Thoracic aorta (tissue), 2 donors: ENCODE measurements at regions not wholly inside any gene's neighbourhood (a gene's known extent, or its start where the extent isn't known, plus 50 kb on each side); places are given as distances from the start of the nearest gene placed in this dataset.

ENCODE experiments used
- ATAC-seq: fragments of 150-250 bp; one replicate; pipeline ENCODE4 v1.8.0; 2017; ENCODE audit warnings: low read depth; ENCODE audit not compliant: insufficient number of reproducible peaks, low FRiP score
- DNase-seq: peaks from one replicate; pipeline ENCODE4 v3.0.0-alpha.2; 2020; ENCODE audit warnings: low spot score
- H3K27ac ChIP-seq, 2 donors: fragments of 200-600 bp; sonication (generic); 1 replicate in 1 of 2; 2 replicates in 1 of 2; pipeline ENCODE4 v1.5.1; 2016; ENCODE audit warnings: mild to moderate bottlenecking in 2 of 2, moderate library complexity in 2 of 2
- H3K27me3 ChIP-seq: fragments of 200-600 bp; sonication (generic); replicated peaks from 2 replicates; pipeline ENCODE4 v1.6.0; 2016; ENCODE audit warnings: mild to moderate bottlenecking; ENCODE audit not compliant: insufficient read depth
- H3K36me3 ChIP-seq: fragments of 200-600 bp; sonication (generic); one replicate; pipeline ENCODE4 v1.5.1; 2016
- H3K4me1 ChIP-seq, 2 donors: fragments of 200-600 bp; sonication (generic); 1 replicate in 1 of 2; 2 replicates in 1 of 2; pipeline versions ENCODE4 v1.5.1 to v1.6.0; 2016; ENCODE audit warnings: low read depth in 2 of 2, mild to moderate bottlenecking in 1 of 2; ENCODE audit not compliant: control insufficient read depth in 1 of 2
- H3K4me3 ChIP-seq: fragments of 200-600 bp; sonication (generic); 2 replicates; pipeline ENCODE4 v1.5.1; 2016; ENCODE audit warnings: mild to moderate bottlenecking
- H3K9me3 ChIP-seq: fragments of 200-600 bp; sonication (generic); 2 replicates; pipeline ENCODE4 v1.5.1; 2016
- CTCF ChIP-seq: fragments of 200-600 bp; sonication (generic); IDR thresholded peaks from one replicate; pipeline ENCODE4 v1.5.1; 2019; ENCODE audit warnings: antibody characterized with exemption

GRCh38 chr21:15119486-15119885, 54.7 kb upstream of the NRIP1 start:
- ATAC-seq = no peak
- TF ChIP-seq CTCF = no peak
- H3K4me1 ChIP-seq = peaks cover 16 to 22% of the 10 kb centered on the region in 2 donors
- no peak overlapping the region for H3K4me3 ChIP-seq
- no peaks in the 10 kb centered on the region for H3K9me3 ChIP-seq
- H3K36me3 ChIP-seq = no peaks in the 10 kb centered on the region
- no peak overlapping the region for H3K27ac ChIP-seq
- no peak for DNase-seq
- H3K27me3 ChIP-seq = no peaks in the 10 kb centered on the region

GRCh38 chr21:15121097-15121654, 56.4 kb upstream of the NRIP1 start:
- Histone ChIP-seq H3K36me3 (no peaks in the 10 kb centered on the region), H3K27me3 (no peaks in the 10 kb centered on the region), H3K4me3 (peak overlapping the region; percentile 8), H3K9me3 (no peaks in the 10 kb centered on the region), H3K4me1 (peaks cover 16 to 22% of the 10 kb centered on the region in 2 donors), H3K27ac (peak overlapping the region in 1 of 2 donors; percentile 2)
- DNase-seq (no peak), ATAC-seq (no peak)
- no peak for TF ChIP-seq CTCF

GRCh38 chr21:15121655-15122120, 56.9 kb upstream of the NRIP1 start:
- ATAC-seq = no peak
- H3K36me3 ChIP-seq = no peaks in the 10 kb centered on the region
- peaks cover 16 to 24% of the 10 kb centered on the region in 2 donors for H3K4me1 ChIP-seq
- DNase-seq = no peak
- no peak for TF ChIP-seq CTCF
- no peaks in the 10 kb centered on the region for H3K9me3 ChIP-seq
- peak overlapping the region in 1 of 2 donors; percentile 2 for H3K27ac ChIP-seq
- no peaks in the 10 kb centered on the region for H3K27me3 ChIP-seq
- peak overlapping the region; percentile 8 for H3K4me3 ChIP-seq

- no peak for TF ChIP-seq CTCF
- Histone ChIP-seq H3K9me3 (no peaks in the 10 kb centered on the region), H3K4me1 (peaks cover 16 to 29% of the 10 kb centered on the region in 2 donors), H3K4me3 (no peak overlapping the region), H3K27ac (no peak overlapping the region), H3K27me3 (no peaks in the 10 kb centered on the region), H3K36me3 (no peaks in the 10 kb centered on the region)
- ATAC-seq (no peak), DNase-seq (no peak)
These were observed 57.4 kb upstream of the NRIP1 start for GRCh38 chr21:15122241-15122640.

GRCh38 chr21:15124731-15125130, 59.9 kb upstream of the NRIP1 start:
- no peak for TF ChIP-seq CTCF
- ATAC-seq = no peak
- no peaks in the 10 kb centered on the region for H3K9me3 ChIP-seq

More at GRCh38 chr21:15124731-15125130, 59.9 kb upstream of the NRIP1 start:
- no peaks in the 10 kb centered on the region for H3K27me3 ChIP-seq
- H3K27ac ChIP-seq = no peak overlapping the region
- DNase-seq = no peak
- peaks cover 16 to 32% of the 10 kb centered on the region in 2 donors for H3K4me1 ChIP-seq
- H3K4me3 ChIP-seq = no peak overlapping the region
- no peaks in the 10 kb centered on the region for H3K36me3 ChIP-seq
